GM12878 (cell line): ENCODE measurements at regions not wholly inside any gene's neighbourhood (a gene's known extent, or its start where the extent isn't known, plus 50 kb on each side); places are given as distances from the start of the nearest gene placed in this dataset.
"Not testable (repeated sequence)": the region's sequence is repeated elsewhere in the genome, so short reads cannot be mapped to it uniquely, and the experiment has no call there.

Source experiments
- ATAC-seq: fragments of 200-7000 bp; cut with Tn5 transposase; 3 replicates; pipeline ENCODE4 v1.9.1; 2020; ENCODE audit warnings: mild to moderate bottlenecking, moderate library complexity
- BruUV-seq: library from RNA; stranded (reverse); fragments of 400-500 nt; replicated peaks from 2 replicates; lab custom pipeline; 2021; lab: Mats Ljungman, UMichigan
- CTCF ChIA-PET: fragments of 300-600 bp; sonication (Branson Sonifier 250); formaldehyde crosslinking; extraction: SDS; loops from one replicate; lab custom pipeline; 2021; ENCODE audit warnings: inconsistent platforms; lab: Yijun Ruan, JAX
- POLR2A ChIA-PET: fragments of 350-600 bp; formaldehyde crosslinking; extraction: SDS; loops from one replicate; lab custom pipeline; 2021; ENCODE audit warnings: inconsistent platforms; lab: Charles Lee
- RAD21 ChIA-PET: fragments of 300-600 bp; sonication (Branson Sonifier 250); formaldehyde crosslinking; loops from one replicate; lab custom pipeline; 2023; ENCODE audit warnings: antibody characterized with exemption; ENCODE audit not compliant: unreplicated experiment; lab: Charles Lee
- SMC1A ChIA-PET: fragments of 300-600 bp; sonication (Branson Sonifier 250); formaldehyde crosslinking; loops from one replicate; lab custom pipeline; 2023; ENCODE audit not compliant: unreplicated experiment, uncharacterized antibody; lab: Charles Lee
- DNase-seq: peaks from one replicate; pipeline ENCODE4 v3.0.0-alpha.2; 2011; ENCODE audit warnings: low read depth, low spot score
- FAIRE-seq: peaks from 3 replicates; lab custom pipeline; 2011; peaks lifted over from hg19 to GRCh38; lab: Jason Lieb, UNC
- H2AFZ ChIP-seq: 2 replicates; pipeline ENCODE4 v1.6.0; 2011; ENCODE audit warnings: low read depth, low read length, control low read depth; ENCODE audit not compliant: control insufficient read depth
- H3K27ac ChIP-seq: 2 replicates; pipeline ENCODE4 v1.5.1; 2011; ENCODE audit warnings: control low read depth; ENCODE audit not compliant: control insufficient read depth, insufficient read depth
- H3K27me3 ChIP-seq, 2 experiments: replicated peaks in 1 of 2; 2 replicates each; pipeline versions ENCODE4 v1.6.0 to v1.6.1; 2011; ENCODE audit warnings: low read length in 1 of 2; ENCODE audit not compliant: control insufficient read depth in 2 of 2, insufficient read depth in 2 of 2
- H3K36me3 ChIP-seq, 2 experiments: 2 replicates each; pipeline ENCODE4 v1.5.1; 2011; ENCODE audit warnings: low read length in 1 of 2; ENCODE audit not compliant: control insufficient read depth in 2 of 2, insufficient read depth in 2 of 2
- H3K4me1 ChIP-seq: 2 replicates; pipeline ENCODE4 v1.6.1; 2011; ENCODE audit warnings: mild to moderate bottlenecking, low read length, moderate library complexity, mixed read lengths; ENCODE audit not compliant: control insufficient read depth, insufficient read depth
- H3K4me2 ChIP-seq: 2 replicates; pipeline ENCODE4 v1.6.0; 2011; ENCODE audit warnings: control low read depth; ENCODE audit not compliant: control insufficient read depth, insufficient read depth
- H3K4me3 ChIP-seq: fragments of 200-600 bp; sonication (generic); 2 replicates; pipeline ENCODE4 v1.5.1; 2016
- H3K79me2 ChIP-seq: 2 replicates; pipeline ENCODE4 v1.6.0; 2011; ENCODE audit warnings: low read length; ENCODE audit not compliant: control insufficient read depth, insufficient read depth
- H3K9ac ChIP-seq: 2 replicates; pipeline ENCODE4 v1.8.0; 2011; ENCODE audit warnings: low read length, control low read depth, mixed read lengths; ENCODE audit not compliant: control insufficient read depth, insufficient read depth
- H3K9me3 ChIP-seq: replicated peaks from 3 replicates; pipeline ENCODE4 v1.5.1; 2011; ENCODE audit warnings: mild to moderate bottlenecking, low read length; ENCODE audit not compliant: control insufficient read depth, insufficient read depth
- H4K20me1 ChIP-seq: 2 replicates; pipeline ENCODE4 v1.6.0; 2011; ENCODE audit not compliant: control insufficient read depth, insufficient read depth
- CBFB ChIP-seq: IDR thresholded peaks from 2 replicates; pipeline ENCODE4 v1.6.1; 2016; ENCODE audit warnings: antibody characterized with exemption, low read depth
- GABPA ChIP-seq: IDR thresholded peaks from 2 replicates; pipeline ENCODE4 v1.6.1; 2014; ENCODE audit warnings: antibody characterized with exemption, low read depth, mild to moderate bottlenecking, inconsistent platforms
- GATAD2B ChIP-seq: fragments of 450-650 bp; conservative IDR thresholded peaks from 2 replicates; pipeline ENCODE4 v1.6.1; 2017; ENCODE audit warnings: low read depth, mild to moderate bottlenecking, moderate library complexity
- HDGF ChIP-seq: fragments of 450-650 bp; IDR thresholded peaks from 2 replicates; pipeline ENCODE4 v1.6.1; 2016; ENCODE audit warnings: antibody characterized with exemption
- MEF2A ChIP-seq: IDR thresholded peaks from 2 replicates; pipeline ENCODE4 v1.6.1; 2011; ENCODE audit warnings: low read depth, mild to moderate bottlenecking, low read length, moderate library complexity; ENCODE audit not compliant: insufficient read depth
- MEF2B ChIP-seq: fragments of 450-650 bp; IDR thresholded peaks from 2 replicates; pipeline ENCODE4 v1.6.1; 2018; ENCODE audit warnings: mild to moderate bottlenecking, moderate library complexity; ENCODE audit not compliant: partially characterized antibody, poor library complexity, severe bottlenecking
- NFXL1 ChIP-seq: fragments of 450-650 bp; IDR thresholded peaks from 2 replicates; pipeline ENCODE4 v1.6.1; 2017; ENCODE audit warnings: antibody characterized with exemption, mild to moderate bottlenecking, borderline replicate concordance
- NR2C1 ChIP-seq: fragments of 450-650 bp; IDR thresholded peaks from 2 replicates; pipeline ENCODE4 v1.6.1; 2017; ENCODE audit warnings: antibody characterized with exemption, mild to moderate bottlenecking, moderate library complexity
- RFX5 ChIP-seq: IDR thresholded peaks from 2 replicates; pipeline ENCODE4 v1.6.1; 2011; ENCODE audit warnings: low read depth, low read length, improper control_type of control experiment
- SMAD1 ChIP-seq: fragments of 450-650 bp; IDR thresholded peaks from 2 replicates; pipeline ENCODE4 v1.6.1; 2018; ENCODE audit warnings: mild to moderate bottlenecking, low read depth; ENCODE audit not compliant: partially characterized antibody
- SPI1 ChIP-seq: IDR thresholded peaks from 2 replicates; pipeline ENCODE4 v1.6.1; 2011; ENCODE audit warnings: low read depth, mild to moderate bottlenecking, low read length, moderate library complexity, borderline replicate concordance; ENCODE audit not compliant: insufficient read depth
- SRF ChIP-seq, 2 experiments: IDR thresholded peaks; 2 replicates each; pipeline ENCODE4 v1.6.1; 2011; ENCODE audit warnings: low read depth in 2 of 2, low read length in 2 of 2, mild to moderate bottlenecking in 1 of 2, moderate library complexity in 1 of 2
- SUPT20H ChIP-seq: IDR thresholded peaks from 2 replicates; pipeline ENCODE4 v1.6.1; 2011; ENCODE audit warnings: low read depth, mild to moderate bottlenecking, low read length, moderate library complexity, borderline replicate concordance; ENCODE audit not compliant: control insufficient read depth
- TBL1XR1 ChIP-seq: IDR thresholded peaks from 2 replicates; pipeline ENCODE4 v1.6.1; 2012; ENCODE audit warnings: low read depth, low read length, improper control_type of control experiment
- TCF3 ChIP-seq: IDR thresholded peaks from 2 replicates; pipeline ENCODE4 v1.6.1; 2012; ENCODE audit warnings: low read depth, mild to moderate bottlenecking, low read length, borderline replicate concordance; ENCODE audit not compliant: insufficient read depth
- ZNF217 ChIP-seq: fragments of 450-650 bp; IDR thresholded peaks from 2 replicates; pipeline ENCODE4 v1.6.1; 2017; ENCODE audit warnings: antibody characterized with exemption, mild to moderate bottlenecking
- ZSCAN29 ChIP-seq: fragments of 450-650 bp; IDR thresholded peaks from 2 replicates; pipeline ENCODE4 v1.6.1; 2017; ENCODE audit warnings: mild to moderate bottlenecking, moderate library complexity
- WGBS: methylation state at CpG from one replicate; pipeline ENCODE4 v1.1.6; 2016; ENCODE audit warnings: low lambda C conversion rate; ENCODE audit not compliant: insufficient replicate concordance, insufficient coverage; ENCODE audit errors: missing lambda C conversion rate; 5-methylcytosine and 5-hydroxymethylcytosine counted together
- in situ Hi-C: fragments of 300-500 bp; cut with MboI; formaldehyde crosslinking; loops from 9 replicates; pipeline ENCODE4 v1.14.3; 2018; ENCODE audit warnings: mixed read lengths
- intact Hi-C: fragments of 100-400 bp; cut with micrococcal nuclease; formaldehyde crosslinking; loops from one replicate; pipeline ENCODE4 v1.14.2; 2022; ENCODE audit not compliant: unreplicated experiment
- TF ChIP-seq, protein P1 (sequence below): IDR thresholded peaks from 2 replicates; pipeline ENCODE4 v1.6.1; 2011; ENCODE audit warnings: borderline replicate concordance, low read depth, mild to moderate bottlenecking, moderate library complexity, low read length; ENCODE audit not compliant: insufficient read depth, poor library complexity, severe bottlenecking
- TF ChIP-seq, protein P2 (sequence below): IDR thresholded peaks from 2 replicates; pipeline ENCODE4 v1.6.1; 2012; ENCODE audit warnings: low read depth, low read length, improper control_type of control experiment

DNA sequence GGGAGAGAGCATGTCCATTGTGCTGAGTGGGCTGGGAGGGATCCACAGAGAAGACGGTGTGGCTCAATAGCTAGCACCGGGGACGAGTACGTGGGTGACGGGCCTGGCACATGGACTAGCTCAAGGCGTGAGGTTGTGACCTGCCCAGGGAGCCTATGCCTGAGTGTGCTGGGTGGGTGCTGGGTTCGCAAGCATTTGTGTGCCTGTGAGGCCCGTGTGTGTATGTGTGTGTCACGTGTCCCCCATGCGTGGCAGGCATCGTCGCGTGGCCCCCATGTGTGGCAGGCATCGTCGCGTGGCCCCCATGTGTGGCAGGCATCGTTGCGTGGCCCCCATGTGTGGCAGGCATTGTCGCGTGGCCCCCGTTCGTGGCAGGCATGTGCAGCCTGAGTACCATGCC is 109.2 kb downstream of the TMEM121 start:
- ChIA-PET RAD21 (no interaction called here), SMC1A (no interaction called here), POLR2A (no interaction called here), CTCF (no interaction called here)
- no peak for FAIRE-seq
- no peak for DNase-seq
- Histone ChIP-seq H3K4me1 (peaks cover 3% of the 10 kb centered on the region), H3K9me3 (peaks cover 4% of the 10 kb centered on the region; the same call in 1 of the 3 replicates), H3K36me3 (no peaks in the 10 kb centered on the region), H2AFZ (no peak overlapping the region), H3K9ac (no peak overlapping the region), H3K27me3 (no peaks in the 10 kb centered on the region; a peak in 1 of 4 replicates), H3K4me3 (no peak overlapping the region), H3K79me2 (no peaks in the 10 kb centered on the region), H3K4me2 (no peak overlapping the region), H4K20me1 (no peaks in the 10 kb centered on the region), H3K27ac (no peak overlapping the region)
- in situ Hi-C loops (loop anchor here (5.0 kb wide), 1 partner anchor 97 kb away; no protein-coding TSS in a partner anchor), intact Hi-C loops (no loop called here)
- ATAC-seq = no peak
- no peak for TF ChIP-seq ZSCAN29
- TF ChIP-seq RFX5 = no peak
- TF ChIP-seq SUPT20H = no peak
- no peak for TF ChIP-seq NR2C1
- no peak for TF ChIP-seq TBL1XR1
- TF ChIP-seq NFXL1 = no peak
- TF ChIP-seq SPI1 = no peak
- no peak for TF ChIP-seq GATAD2B
- TF ChIP-seq SRF (IDR thresholded peaks at IDR 0.05; ENCODE audit: low read depth in 2 of 2, low read length in 2 of 2) = no peak
- TF ChIP-seq ZNF217 = no peak
- no peak for TF ChIP-seq SMAD1
- TF ChIP-seq CBFB = no peak
- TF ChIP-seq, protein P1, sequence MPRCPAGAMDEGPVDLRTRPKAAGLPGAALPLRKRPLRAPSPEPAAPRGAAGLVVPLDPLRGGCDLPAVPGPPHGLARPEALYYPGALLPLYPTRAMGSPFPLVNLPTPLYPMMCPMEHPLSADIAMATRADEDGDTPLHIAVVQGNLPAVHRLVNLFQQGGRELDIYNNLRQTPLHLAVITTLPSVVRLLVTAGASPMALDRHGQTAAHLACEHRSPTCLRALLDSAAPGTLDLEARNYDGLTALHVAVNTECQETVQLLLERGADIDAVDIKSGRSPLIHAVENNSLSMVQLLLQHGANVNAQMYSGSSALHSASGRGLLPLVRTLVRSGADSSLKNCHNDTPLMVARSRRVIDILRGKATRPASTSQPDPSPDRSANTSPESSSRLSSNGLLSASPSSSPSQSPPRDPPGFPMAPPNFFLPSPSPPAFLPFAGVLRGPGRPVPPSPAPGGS = no peak
- no peak for TF ChIP-seq MEF2B
- TF ChIP-seq, protein P2, sequence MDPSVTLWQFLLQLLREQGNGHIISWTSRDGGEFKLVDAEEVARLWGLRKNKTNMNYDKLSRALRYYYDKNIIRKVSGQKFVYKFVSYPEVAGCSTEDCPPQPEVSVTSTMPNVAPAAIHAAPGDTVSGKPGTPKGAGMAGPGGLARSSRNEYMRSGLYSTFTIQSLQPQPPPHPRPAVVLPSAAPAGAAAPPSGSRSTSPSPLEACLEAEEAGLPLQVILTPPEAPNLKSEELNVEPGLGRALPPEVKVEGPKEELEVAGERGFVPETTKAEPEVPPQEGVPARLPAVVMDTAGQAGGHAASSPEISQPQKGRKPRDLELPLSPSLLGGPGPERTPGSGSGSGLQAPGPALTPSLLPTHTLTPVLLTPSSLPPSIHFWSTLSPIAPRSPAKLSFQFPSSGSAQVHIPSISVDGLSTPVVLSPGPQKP = no peak
- no peak for TF ChIP-seq TCF3
- TF ChIP-seq HDGF = no peak
- TF ChIP-seq MEF2A = no peak
- no peak for TF ChIP-seq GABPA
- WGBS = 60% methylated on average over 19 of the region's 22 CpGs
- BruUV-seq = no TSS peak

DNA sequence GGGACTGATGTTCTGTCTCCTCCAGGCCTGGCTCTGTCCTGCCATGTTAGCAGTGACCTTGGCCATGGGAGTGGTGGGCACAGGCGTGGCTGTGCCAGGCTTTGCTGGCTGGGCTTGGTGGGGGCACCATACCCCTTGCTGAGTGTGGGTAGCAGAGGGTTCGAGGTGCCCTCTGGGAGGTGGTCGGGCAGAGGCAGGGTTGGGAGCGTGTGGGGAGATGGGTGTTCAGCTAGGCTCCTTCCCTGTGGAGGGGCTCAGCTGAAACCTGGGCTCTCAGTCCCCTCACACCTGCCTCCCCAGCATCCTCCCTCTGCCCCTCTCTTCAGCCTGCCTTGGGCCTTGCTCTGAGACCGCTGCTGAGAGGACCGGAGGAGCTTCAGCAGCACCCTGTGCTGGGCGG is 109.6 kb downstream of the TMEM121 start:
- CTCF ChIA-PET, POLR2A ChIA-PET, H3K4me2 ChIP-seq, H3K4me1 ChIP-seq, H4K20me1 ChIP-seq, ATAC-seq, H3K4me3 ChIP-seq, intact Hi-C loops, BruUV-seq, H3K9ac ChIP-seq, FAIRE-seq, H3K79me2 ChIP-seq, H3K9me3 ChIP-seq, H2AFZ ChIP-seq, H3K36me3 ChIP-seq, SMC1A ChIA-PET, H3K27me3 ChIP-seq, H3K27ac ChIP-seq, RAD21 ChIA-PET, DNase-seq: not testable (repeated sequence)
- in situ Hi-C loops = loop anchor here (5.0 kb wide), 1 partner anchor 96 kb away; no protein-coding TSS in a partner anchor
- WGBS = 0% methylated on average over 1 of the region's 7 CpGs
